ENCODE measurements at regions not wholly inside any gene's neighbourhood (a gene's known extent, or its start where the extent isn't known, plus 50 kb on each side); places are given as distances from the start of the nearest gene placed in this dataset.

- no peak for DNase-seq
Measured at GRCh38 chr3:8205881-8206280, 295.7 kb upstream of the LMCD1 start.

GRCh38 chr3:8206971-8207617, 294.5 kb upstream of the LMCD1 start:
- no peak for DNase-seq

DNA sequence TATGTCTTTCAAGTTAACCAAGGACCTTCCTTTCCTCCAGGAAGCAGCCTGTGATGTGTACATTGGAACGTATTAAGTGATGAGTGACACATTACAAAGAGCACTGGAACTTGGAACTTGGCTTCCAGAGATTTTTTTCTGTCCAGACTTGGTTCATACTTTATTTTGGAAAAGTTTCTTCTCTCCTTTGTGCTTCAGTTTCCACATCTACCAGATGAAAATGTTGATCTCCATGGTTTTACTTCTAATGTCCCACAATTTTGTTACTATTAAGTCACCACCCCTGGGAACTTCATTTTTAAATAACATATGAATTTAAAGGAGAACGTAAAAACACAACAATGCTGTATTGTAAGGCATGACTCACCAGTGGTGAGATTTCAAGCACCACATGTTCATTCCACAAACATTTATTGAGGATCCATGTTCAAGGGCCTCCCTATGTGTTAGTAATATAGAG, 290.7 kb upstream of the LMCD1 start:
- DNase-seq, result no peak

- no peak for DNase-seq
Measured at GRCh38 chr3:8212794-8213193, 288.8 kb upstream of the LMCD1 start.

DNA sequence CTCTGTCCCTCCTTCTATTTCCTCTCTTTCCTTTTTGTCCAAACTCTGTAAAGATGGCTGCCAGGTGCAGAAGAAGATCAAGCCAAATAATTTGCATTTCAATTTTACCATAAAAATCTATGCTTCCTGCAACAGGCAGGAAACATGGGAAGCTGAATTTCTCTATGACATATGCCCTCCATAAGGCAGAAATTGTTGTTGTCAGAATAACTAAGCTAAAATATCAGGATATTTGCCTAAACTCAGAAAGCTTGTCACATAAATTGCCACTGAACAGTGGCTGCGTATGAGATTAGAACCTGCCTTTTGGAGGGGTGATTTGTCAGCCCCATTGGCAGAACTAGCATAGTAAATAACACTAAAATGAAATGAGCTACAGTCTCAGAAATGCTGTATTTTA, 288.3 kb upstream of the LMCD1 start:
- DNase-seq, result no peak

- DNase-seq, result no peak
Measured at GRCh38 chr3:8215821-8216220, 285.8 kb upstream of the LMCD1 start.

DNA sequence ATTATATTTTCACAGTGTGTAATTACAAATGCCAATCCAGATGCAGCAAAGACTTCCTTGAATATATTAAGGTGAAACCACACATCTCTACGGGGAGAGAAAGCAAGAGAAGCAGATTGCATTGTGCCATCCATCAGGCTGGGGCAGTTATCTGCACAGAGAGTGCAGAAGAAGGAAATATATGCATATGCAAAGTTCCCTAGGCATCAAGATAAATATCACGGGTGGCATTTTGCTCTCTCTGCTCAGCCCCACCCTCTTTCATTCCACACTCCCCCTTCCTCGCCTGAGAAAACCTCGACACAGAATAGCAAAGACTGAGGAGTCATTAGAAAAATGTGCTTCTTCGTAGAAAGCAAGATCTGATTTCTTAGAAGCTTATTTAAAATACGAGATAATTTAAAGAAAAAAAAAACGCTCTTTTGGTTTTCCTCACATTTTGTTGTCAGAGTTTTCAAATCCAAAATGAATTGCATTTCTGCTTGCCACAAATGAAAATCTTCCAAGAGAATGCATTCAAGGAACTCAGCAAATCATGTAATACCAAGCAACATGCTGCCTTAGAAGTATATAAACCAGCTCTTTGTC, 283.2 kb upstream of the LMCD1 start:
- DNase-seq, result no peak

- DNase-seq, result no peak
Measured at GRCh38 chr3:8220291-8220690, 281.3 kb upstream of the LMCD1 start.

DNA sequence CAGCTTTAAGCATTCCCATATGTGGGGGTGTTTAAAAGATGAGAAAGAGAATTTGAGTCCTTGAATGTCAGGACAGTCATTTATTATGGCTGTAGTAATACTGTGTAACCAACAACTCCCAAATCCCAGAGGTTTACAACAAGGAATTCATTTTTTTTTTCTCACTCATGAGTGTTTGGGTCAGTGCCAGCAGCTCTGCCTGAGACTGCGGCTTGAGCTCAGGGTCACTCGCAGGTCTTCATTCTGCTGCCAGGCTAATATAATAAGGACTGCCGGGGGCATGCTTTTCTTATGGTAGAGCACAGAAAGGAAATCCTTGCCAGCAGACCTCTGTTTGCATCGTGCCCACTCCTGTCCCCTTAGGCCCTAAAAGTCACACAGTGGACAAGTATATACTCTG, 277.9 kb upstream of the LMCD1 start:
- no peak for DNase-seq

DNA sequence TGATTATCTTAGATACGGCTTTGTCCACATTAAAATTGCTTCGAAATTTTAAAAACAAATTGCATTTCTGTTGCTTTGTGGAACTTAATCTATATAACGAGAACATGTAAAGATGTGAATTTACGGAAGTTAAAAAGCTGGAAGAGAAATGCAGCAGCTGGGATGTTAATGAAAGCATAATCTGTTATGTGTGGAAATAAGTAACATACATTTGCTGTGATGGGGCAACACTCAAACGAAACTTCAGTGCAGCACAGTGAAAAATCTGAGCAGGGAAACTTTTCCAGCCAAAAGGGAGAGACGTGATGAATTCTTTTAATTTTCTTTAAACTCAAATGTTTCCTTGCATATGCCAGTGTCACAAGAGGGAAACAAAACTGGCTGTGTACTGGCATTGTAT, 276.7 kb upstream of the LMCD1 start:
- no peak for DNase-seq

DNA sequence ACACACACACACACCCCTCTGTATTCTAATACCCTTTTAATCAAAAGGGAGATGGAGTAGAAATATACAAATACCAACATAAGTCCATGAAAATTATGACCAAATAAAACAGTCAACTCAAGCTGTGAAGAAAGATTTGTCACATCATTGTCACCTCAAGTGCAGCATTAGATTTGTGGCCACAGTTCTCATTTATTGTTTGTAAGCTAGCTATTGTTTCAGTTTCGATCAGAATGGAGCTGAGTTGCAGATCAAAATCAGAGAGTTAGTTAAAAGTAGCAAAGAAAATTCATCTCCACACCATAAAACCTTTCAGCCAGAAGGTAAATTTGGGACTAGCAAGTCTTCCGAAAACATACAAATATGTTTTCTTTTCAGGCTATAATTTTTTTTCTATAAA, 267.7 kb upstream of the LMCD1 start:
- DNase-seq, result no peak

DNA sequence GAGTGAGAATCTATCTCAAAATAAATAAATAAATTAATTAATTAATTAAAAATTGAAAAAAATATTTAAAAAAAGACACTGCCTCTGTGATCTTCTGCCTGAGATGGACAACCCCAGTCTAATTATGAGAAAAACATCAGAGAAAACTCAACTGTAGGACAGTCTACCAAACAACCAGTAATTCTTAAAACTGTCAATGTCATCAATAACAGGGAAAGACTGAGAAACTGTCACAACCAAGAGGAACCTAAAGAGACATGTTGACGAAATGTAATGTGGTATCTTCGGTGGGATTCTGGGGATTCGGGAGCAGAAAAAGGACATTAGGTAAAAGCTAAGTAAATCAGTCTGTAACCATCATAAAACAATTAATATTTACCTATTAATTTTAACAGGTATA, 265.4 kb upstream of the LMCD1 start:
- DNase-seq, result no peak

- DNase-seq, result no peak
Measured at GRCh38 chr3:8237893-8238292, 263.7 kb upstream of the LMCD1 start.

DNA sequence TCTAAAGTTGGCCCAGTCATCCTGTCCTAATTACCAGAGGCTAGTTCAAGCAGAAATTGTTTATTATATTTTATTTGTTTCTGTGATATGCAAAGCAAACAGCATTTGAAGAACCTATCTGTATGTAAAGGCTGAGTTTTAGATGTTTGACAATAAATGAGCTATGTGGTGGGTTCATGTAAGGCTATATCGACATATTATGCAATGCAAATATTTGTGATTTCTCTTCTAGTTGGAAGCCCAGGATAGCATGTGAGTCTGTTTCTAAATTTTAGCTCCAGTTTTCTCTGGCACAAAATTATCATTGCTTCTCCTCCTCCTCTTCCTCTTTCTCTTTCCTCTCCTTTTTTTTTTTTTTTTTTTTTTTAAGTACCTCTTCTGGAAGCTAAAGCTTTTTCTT, 263.2 kb upstream of the LMCD1 start:
- DNase-seq, result no peak

GRCh38 chr3:8239095-8239494, 262.5 kb upstream of the LMCD1 start:
- no peak for DNase-seq

GRCh38 chr3:8239718-8240695, 261.6 kb upstream of the LMCD1 start:
- DNase-seq, result no peak

GRCh38 chr3:8246070-8246469, 255.6 kb upstream of the LMCD1 start:
- DNase-seq, result no peak

DNA sequence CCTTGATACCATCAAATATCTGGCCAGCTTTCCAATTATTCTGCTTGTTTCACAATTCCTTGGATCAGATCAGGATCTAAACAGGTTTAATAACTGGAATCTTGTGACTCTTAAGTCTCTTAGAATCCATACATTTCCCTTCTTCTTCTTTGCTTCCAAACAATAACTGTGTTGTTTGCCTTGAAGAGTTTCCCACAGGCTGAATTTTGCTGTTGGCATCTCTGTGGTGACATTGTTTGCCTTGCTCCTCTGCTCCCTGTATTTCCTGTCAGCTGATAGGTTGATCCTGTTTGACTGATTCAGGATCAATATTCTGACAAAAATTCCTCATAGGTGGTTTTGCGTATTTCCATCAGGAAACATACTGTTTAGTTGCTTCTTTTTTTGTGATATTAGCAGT, 248.4 kb upstream of the LMCD1 start:
- DNase-seq, result no peak

DNA sequence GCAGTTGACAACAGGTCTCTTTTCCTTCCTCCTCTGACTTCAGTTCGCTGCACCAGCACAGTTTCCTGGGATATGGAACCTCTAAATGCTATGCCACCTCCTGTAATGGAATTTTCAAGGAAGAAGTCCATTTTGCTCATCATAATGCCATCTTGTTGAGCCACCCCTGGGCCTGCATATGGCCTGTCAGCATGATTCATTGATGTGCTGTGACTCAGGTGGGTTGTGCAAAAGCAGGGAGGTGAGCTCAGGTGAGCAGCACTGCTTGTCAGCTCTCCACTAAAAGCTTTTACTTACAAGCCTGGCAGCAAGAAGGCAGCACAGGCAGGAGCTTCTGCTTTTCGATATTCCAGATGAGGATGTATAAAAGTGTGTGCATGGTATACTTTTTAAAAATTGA, 247.1 kb upstream of the LMCD1 start:
- peak; percentile 68 for DNase-seq

DNA sequence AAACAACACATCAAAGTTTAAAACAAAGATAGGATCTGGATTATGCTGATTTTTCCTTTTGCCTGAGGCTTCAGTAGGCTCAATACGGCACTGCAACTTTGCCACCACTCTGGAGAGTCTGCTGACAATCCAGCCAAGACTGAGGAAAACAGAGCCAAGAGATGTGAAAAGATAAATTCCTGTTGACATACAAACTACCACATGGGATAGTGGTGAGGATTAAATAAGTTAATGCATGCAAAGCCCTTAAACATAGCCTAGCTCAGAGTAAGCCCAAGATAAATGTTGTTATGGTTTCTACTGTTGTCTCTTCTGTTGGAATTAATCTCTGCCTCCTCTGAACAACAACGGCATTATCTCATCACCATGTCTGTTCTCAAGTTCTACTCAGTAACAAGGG, 245.9 kb upstream of the LMCD1 start:
- no peak for DNase-seq

DNA sequence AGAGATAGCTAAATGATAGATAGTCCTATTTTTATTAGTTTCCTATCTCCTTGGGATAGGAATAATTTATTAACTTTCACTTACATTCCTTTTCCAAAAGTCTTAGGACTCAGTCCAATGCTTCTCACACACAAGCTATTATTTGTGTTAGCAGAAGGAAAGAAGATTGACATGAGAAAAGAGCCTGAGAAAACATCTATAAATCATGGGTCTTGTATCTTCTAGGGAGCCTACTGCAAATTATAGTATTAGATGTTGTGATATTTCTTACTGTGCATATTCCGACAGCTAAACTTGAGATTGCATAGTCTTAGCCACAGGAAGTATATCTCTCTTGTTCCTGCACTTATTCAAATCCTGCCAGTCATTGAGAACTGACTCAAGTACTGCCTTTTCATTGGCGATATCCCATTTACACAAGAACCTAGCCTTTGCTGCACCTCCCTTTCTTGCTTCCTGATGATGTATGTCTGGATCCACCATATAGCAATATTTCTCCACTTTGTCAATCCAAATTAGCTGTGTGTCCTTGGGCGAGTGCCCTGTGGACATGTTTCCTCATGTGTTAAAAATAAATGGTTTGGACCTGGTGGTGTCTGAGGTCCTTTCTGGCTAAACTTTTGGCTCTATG, 245.1 kb upstream of the LMCD1 start:
- no peak for DNase-seq

GRCh38 chr3:8261018-8261417, 240.6 kb upstream of the LMCD1 start:
- no peak for DNase-seq

DNA sequence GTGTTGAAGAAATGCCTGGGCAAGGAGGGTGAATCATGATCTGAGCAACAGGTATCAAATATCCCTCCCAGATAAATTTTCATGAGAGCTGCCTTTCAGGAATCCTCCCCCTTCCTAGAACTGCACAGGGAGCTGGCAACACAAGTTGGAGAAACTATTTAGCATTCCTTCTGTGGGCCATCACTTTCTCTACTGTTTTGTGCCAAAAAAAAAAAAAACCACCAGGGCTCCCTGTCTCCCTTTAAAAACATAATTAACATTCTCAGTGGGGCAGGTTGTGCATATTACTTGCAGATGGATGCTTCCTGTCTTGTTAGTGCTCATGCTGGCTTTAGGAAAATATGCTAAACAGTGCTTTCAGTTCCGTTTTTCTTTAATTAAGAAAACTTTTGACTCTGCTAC, 234.9 kb upstream of the LMCD1 start:
- DNase-seq, result no peak

- DNase-seq, result no peak
Measured at GRCh38 chr3:8273479-8273878, 228.1 kb upstream of the LMCD1 start.
